Iris pigment epithelial cell (primary cell): ENCODE measurements at regions not wholly inside any gene's neighbourhood (a gene's known extent, or its start where the extent isn't known, plus 50 kb on each side); places are given as distances from the start of the nearest gene placed in this dataset.

Experiments used
- DNase-seq: peaks from one replicate; pipeline ENCODE4 v3.0.0-alpha.2; 2011; ENCODE audit warnings: low read depth

GRCh38 chr12:74985986-74986319 is 223.7 kb downstream of the KCNC2 start:
- DNase-seq, result no peak

DNA sequence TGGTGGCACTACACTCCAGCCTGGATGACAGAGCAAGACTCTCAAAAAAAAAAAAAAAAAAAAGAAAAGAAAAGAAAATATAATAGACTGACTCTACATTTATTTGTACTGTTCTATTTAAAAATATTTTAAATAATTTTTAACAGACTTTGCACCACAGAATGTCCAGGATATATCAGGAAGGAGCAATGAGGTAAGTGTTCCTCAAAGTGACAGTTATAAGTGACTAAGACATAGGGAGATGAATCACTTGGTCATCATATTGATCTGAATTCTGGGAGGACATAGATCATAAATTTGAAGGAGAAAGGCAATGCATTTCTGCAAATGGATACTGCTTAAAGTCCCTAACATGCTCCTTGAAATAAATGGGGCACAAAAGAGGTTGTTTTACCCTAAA is 221.5 kb downstream of the KCNC2 start:
- DNase-seq, result no peak
